ENCODE measurements at regions not wholly inside any gene's neighbourhood (a gene's known extent, or its start where the extent isn't known, plus 50 kb on each side); places are given as distances from the start of the nearest gene placed in this dataset.

- Histone ChIP-seq H3K36me3 (ENCODE audit: insufficient read depth, low read length) (no peaks in the 10 kb centered on the region), H3K9me3 (replicated peaks; ENCODE audit: low read length) (no peaks in the 10 kb centered on the region), H3K9ac (ENCODE audit: low read depth, low read length) (no peak overlapping the region), H3K4me1 (ENCODE audit: control insufficient read depth, insufficient read depth, low read length) (no peaks in the 10 kb centered on the region), H3K4me3 (ENCODE audit: low read length) (no peak overlapping the region), H3K4me2 (ENCODE audit: low read length) (no peak overlapping the region), H3K27me3 (ENCODE audit: control insufficient read depth, insufficient read depth, low read length) (no peaks in the 10 kb centered on the region)
These were observed 394.1 kb upstream of the ATP5MC3 start for GRCh38 chr2:175575346-175576258.

GRCh38 chr2:175574069-175574468 is 392.6 kb upstream of the ATP5MC3 start:
- no peaks in the 10 kb centered on the region for H3K9me3 ChIP-seq (replicated peaks; ENCODE audit: low read length)
- H3K4me1 ChIP-seq (ENCODE audit: control insufficient read depth, insufficient read depth, low read length) = no peaks in the 10 kb centered on the region
- H3K27me3 ChIP-seq (ENCODE audit: control insufficient read depth, insufficient read depth, low read length) = no peaks in the 10 kb centered on the region
- H3K4me2 ChIP-seq (ENCODE audit: low read length) = no peak overlapping the region
- no peak overlapping the region for H3K4me3 ChIP-seq (ENCODE audit: low read length)
- no peaks in the 10 kb centered on the region for H3K36me3 ChIP-seq (ENCODE audit: insufficient read depth, low read length)
- H3K9ac ChIP-seq (ENCODE audit: low read depth, low read length) = no peak overlapping the region

GRCh38 chr2:175571078-175571653 is 389.7 kb upstream of the ATP5MC3 start:
- Histone ChIP-seq H3K9me3 (replicated peaks; ENCODE audit: low read length) (no peaks in the 10 kb centered on the region), H3K4me1 (ENCODE audit: control insufficient read depth, insufficient read depth, low read length) (no peaks in the 10 kb centered on the region), H3K36me3 (ENCODE audit: insufficient read depth, low read length) (no peaks in the 10 kb centered on the region), H3K9ac (ENCODE audit: low read depth, low read length) (no peak overlapping the region), H3K4me3 (ENCODE audit: low read length) (no peak overlapping the region), H3K4me2 (ENCODE audit: low read length) (no peak overlapping the region), H3K27me3 (ENCODE audit: control insufficient read depth, insufficient read depth, low read length) (no peaks in the 10 kb centered on the region)

GRCh38 chr2:175568109-175568730 is 386.7 kb upstream of the ATP5MC3 start:
- no peak overlapping the region for H3K4me3 ChIP-seq (ENCODE audit: low read length)
- H3K4me2 ChIP-seq (ENCODE audit: low read length) = no peak overlapping the region
- H3K36me3 ChIP-seq (ENCODE audit: insufficient read depth, low read length) = no peaks in the 10 kb centered on the region
- peaks cover 3% of the 10 kb centered on the region for H3K27me3 ChIP-seq (ENCODE audit: control insufficient read depth, insufficient read depth, low read length)
- no peaks in the 10 kb centered on the region for H3K4me1 ChIP-seq (ENCODE audit: control insufficient read depth, insufficient read depth, low read length)
- H3K9ac ChIP-seq (ENCODE audit: low read depth, low read length) = no peak overlapping the region
- no peaks in the 10 kb centered on the region for H3K9me3 ChIP-seq (replicated peaks; ENCODE audit: low read length)

- Histone ChIP-seq H3K4me3 (ENCODE audit: low read length) (no peak overlapping the region), H3K4me2 (ENCODE audit: low read length) (no peak overlapping the region), H3K4me1 (ENCODE audit: control insufficient read depth, insufficient read depth, low read length) (no peaks in the 10 kb centered on the region), H3K36me3 (ENCODE audit: insufficient read depth, low read length) (no peaks in the 10 kb centered on the region), H3K27me3 (ENCODE audit: control insufficient read depth, insufficient read depth, low read length) (peaks cover 5% of the 10 kb centered on the region), H3K9me3 (replicated peaks; ENCODE audit: low read length) (no peaks in the 10 kb centered on the region), H3K9ac (ENCODE audit: low read depth, low read length) (no peak overlapping the region)
These were observed 386.0 kb upstream of the ATP5MC3 start for GRCh38 chr2:175567435-175568061.

GRCh38 chr2:175560521-175561169 is 379.1 kb upstream of the ATP5MC3 start:
- Histone ChIP-seq H3K9ac (ENCODE audit: low read depth, low read length) (no peak overlapping the region), H3K36me3 (ENCODE audit: insufficient read depth, low read length) (no peaks in the 10 kb centered on the region), H3K4me3 (ENCODE audit: low read length) (no peak overlapping the region), H3K9me3 (replicated peaks; ENCODE audit: low read length) (no peaks in the 10 kb centered on the region), H3K4me2 (ENCODE audit: low read length) (no peak overlapping the region), H3K27me3 (ENCODE audit: control insufficient read depth, insufficient read depth, low read length) (peaks cover 6% of the 10 kb centered on the region), H3K4me1 (ENCODE audit: control insufficient read depth, insufficient read depth, low read length) (no peaks in the 10 kb centered on the region)

- Histone ChIP-seq H3K36me3 (ENCODE audit: insufficient read depth, low read length) (no peaks in the 10 kb centered on the region), H3K4me2 (ENCODE audit: low read length) (no peak overlapping the region), H3K4me3 (ENCODE audit: low read length) (no peak overlapping the region), H3K27me3 (ENCODE audit: control insufficient read depth, insufficient read depth, low read length) (peaks cover 6% of the 10 kb centered on the region), H3K9ac (ENCODE audit: low read depth, low read length) (no peak overlapping the region), H3K9me3 (replicated peaks; ENCODE audit: low read length) (no peaks in the 10 kb centered on the region), H3K4me1 (ENCODE audit: control insufficient read depth, insufficient read depth, low read length) (no peaks in the 10 kb centered on the region)
These were observed 378.1 kb upstream of the ATP5MC3 start for GRCh38 chr2:175559613-175560012.

- no peaks in the 10 kb centered on the region for H3K9me3 ChIP-seq (replicated peaks; ENCODE audit: low read length)
- H3K36me3 ChIP-seq (ENCODE audit: insufficient read depth, low read length) = no peaks in the 10 kb centered on the region
- H3K27me3 ChIP-seq (ENCODE audit: control insufficient read depth, insufficient read depth, low read length) = peaks cover 6% of the 10 kb centered on the region
- H3K4me3 ChIP-seq (ENCODE audit: low read length) = no peak overlapping the region
- no peaks in the 10 kb centered on the region for H3K4me1 ChIP-seq (ENCODE audit: control insufficient read depth, insufficient read depth, low read length)
- no peak overlapping the region for H3K4me2 ChIP-seq (ENCODE audit: low read length)
- no peak overlapping the region for H3K9ac ChIP-seq (ENCODE audit: low read depth, low read length)
These were observed 376.4 kb upstream of the ATP5MC3 start for GRCh38 chr2:175557810-175558377.

- H3K4me2 ChIP-seq (ENCODE audit: low read length) = no peak overlapping the region
- H3K36me3 ChIP-seq (ENCODE audit: insufficient read depth, low read length) = no peaks in the 10 kb centered on the region
- H3K4me3 ChIP-seq (ENCODE audit: low read length) = no peak overlapping the region
- peaks cover 4% of the 10 kb centered on the region for H3K27me3 ChIP-seq (ENCODE audit: control insufficient read depth, insufficient read depth, low read length)
- no peaks in the 10 kb centered on the region for H3K9me3 ChIP-seq (replicated peaks; ENCODE audit: low read length)
- no peak overlapping the region for H3K9ac ChIP-seq (ENCODE audit: low read depth, low read length)
- H3K4me1 ChIP-seq (ENCODE audit: control insufficient read depth, insufficient read depth, low read length) = no peaks in the 10 kb centered on the region
These were observed 372.4 kb upstream of the ATP5MC3 start for GRCh38 chr2:175553910-175554309.

- no peak overlapping the region for H3K4me2 ChIP-seq (ENCODE audit: low read length)
- H3K27me3 ChIP-seq (ENCODE audit: control insufficient read depth, insufficient read depth, low read length) = no peaks in the 10 kb centered on the region
- no peaks in the 10 kb centered on the region for H3K9me3 ChIP-seq (replicated peaks; ENCODE audit: low read length)
- H3K4me1 ChIP-seq (ENCODE audit: control insufficient read depth, insufficient read depth, low read length) = no peaks in the 10 kb centered on the region
- no peak overlapping the region for H3K4me3 ChIP-seq (ENCODE audit: low read length)
- no peaks in the 10 kb centered on the region for H3K36me3 ChIP-seq (ENCODE audit: insufficient read depth, low read length)
- no peak overlapping the region for H3K9ac ChIP-seq (ENCODE audit: low read depth, low read length)
These were observed 371.4 kb upstream of the ATP5MC3 start for GRCh38 chr2:175552902-175553301.

- Histone ChIP-seq H3K9ac (ENCODE audit: low read depth, low read length) (no peak overlapping the region), H3K9me3 (replicated peaks; ENCODE audit: low read length) (no peaks in the 10 kb centered on the region), H3K36me3 (ENCODE audit: insufficient read depth, low read length) (no peaks in the 10 kb centered on the region), H3K27me3 (ENCODE audit: control insufficient read depth, insufficient read depth, low read length) (no peaks in the 10 kb centered on the region), H3K4me1 (ENCODE audit: control insufficient read depth, insufficient read depth, low read length) (no peaks in the 10 kb centered on the region), H3K4me3 (ENCODE audit: low read length) (no peak overlapping the region), H3K4me2 (ENCODE audit: low read length) (no peak overlapping the region)
These were observed 358.9 kb upstream of the ATP5MC3 start for GRCh38 chr2:175540421-175540820.
